NCI-H187 (cell line): ENCODE measurements at regions not wholly inside any gene's neighbourhood (a gene's known extent, or its start where the extent isn't known, plus 50 kb on each side); places are given as distances from the start of the nearest gene placed in this dataset.

Experiments
- DNase-seq, 2 experiments: peaks; one replicate each; lab custom pipeline; 2025; lab: John Stamatoyannopoulos, UW

- DNase-seq, result no peak
Measured at GRCh38 chr2:71812736-71813135, 334.9 kb downstream of the CYP26B1 start.

GRCh38 chr2:71811726-71812125 lies 335.9 kb downstream of the CYP26B1 start:
- no peak for DNase-seq

GRCh38 chr2:71811157-71811556 lies 336.5 kb downstream of the CYP26B1 start:
- DNase-seq, result no peak

GRCh38 chr2:71807581-71808451 lies 339.8 kb downstream of the CYP26B1 start:
- no peak for DNase-seq

- DNase-seq, result no peak
Measured at GRCh38 chr2:71806432-71806831, 341.2 kb downstream of the CYP26B1 start.

GRCh38 chr2:71804281-71804751 lies 343.3 kb downstream of the CYP26B1 start:
- DNase-seq, result no peak

GRCh38 chr2:71803398-71803797 lies 344.3 kb downstream of the CYP26B1 start:
- no peak for DNase-seq

- no peak for DNase-seq
Measured at GRCh38 chr2:71802556-71802955, 345.1 kb downstream of the CYP26B1 start.

- no peak for DNase-seq
Measured at GRCh38 chr2:71801969-71802368, 345.7 kb downstream of the CYP26B1 start.

GRCh38 chr2:71801556-71801955 lies 346.1 kb downstream of the CYP26B1 start:
- no peak for DNase-seq

GRCh38 chr2:71800851-71801250 lies 346.8 kb downstream of the CYP26B1 start:
- no peak for DNase-seq

- no peak for DNase-seq
Measured at GRCh38 chr2:71800106-71800809, 346.9 kb downstream of the DYSF start.

GRCh38 chr2:71799013-71799575 lies 345.7 kb downstream of the DYSF start:
- DNase-seq, result no peak

GRCh38 chr2:71798266-71799012 lies 345.1 kb downstream of the DYSF start:
- DNase-seq, result no peak

GRCh38 chr2:71797035-71797810 lies 343.9 kb downstream of the DYSF start:
- no peak for DNase-seq

GRCh38 chr2:71796174-71796593 lies 342.8 kb downstream of the DYSF start:
- DNase-seq, result no peak

- no peak for DNase-seq
Measured at GRCh38 chr2:71795486-71795885, 342.1 kb downstream of the DYSF start.

- no peak for DNase-seq
Measured at GRCh38 chr2:71794611-71795010, 341.2 kb downstream of the DYSF start.

- no peak for DNase-seq
Measured at GRCh38 chr2:71793926-71794325, 340.6 kb downstream of the DYSF start.

GRCh38 chr2:71792926-71793761 lies 339.8 kb downstream of the DYSF start:
- DNase-seq, result no peak
